ENCODE measurements at regions not wholly inside any gene's neighbourhood (a gene's known extent, or its start where the extent isn't known, plus 50 kb on each side); places are given as distances from the start of the nearest gene placed in this dataset.

GRCh38 chr4:59381591-59381990 is 1818.5 kb upstream of the ADGRL3 start:
- Histone ChIP-seq H3K4me3 (ENCODE audit: extremely low read depth in 1 of 4, insufficient read depth in 2 of 4, low read depth in 3 of 4, low read length in 4 of 4) (no peak overlapping the region), H2AK5ac (ENCODE audit: low read depth, low read length) (no peak overlapping the region), H4K5ac (ENCODE audit: insufficient read length, low read depth, low read length) (no peak overlapping the region), H3K4me2 (ENCODE audit: insufficient read depth in 1 of 2, low read depth in 2 of 2, low read length in 2 of 2) (no peak overlapping the region), H3K79me2 (ENCODE audit: control insufficient read depth in 1 of 2, insufficient read depth in 2 of 2, low read length in 2 of 2) (no peaks in the 10 kb centered on the region), H3K18ac (ENCODE audit: extremely low read depth, low read length) (no peak overlapping the region), H2BK15ac (ENCODE audit: low read length) (no peak overlapping the region), H4K8ac (ENCODE audit: extremely low read depth, insufficient read depth, low read length) (no peak overlapping the region), H3K9me3 (ENCODE audit: insufficient read depth in 2 of 2, low read depth in 1 of 2, low read length in 1 of 2) (peaks cover 0 to 11% of the 10 kb centered on the region in 2 experiments; a peak in 3 of 4 replicates), H3K27ac (ENCODE audit: low read depth, low read length) (no peak overlapping the region), H4K20me1 (replicated peaks in 1 of 2; ENCODE audit: control insufficient read depth in 1 of 2, insufficient read depth in 2 of 2, low read length in 2 of 2) (no peaks in the 10 kb centered on the region), H2BK12ac (ENCODE audit: low read depth, low read length) (no peak overlapping the region), H3K36me3 (ENCODE audit: control insufficient read depth in 2 of 4, insufficient read depth in 4 of 4, low read length in 3 of 4) (no peaks in the 10 kb centered on the region), H2AFZ (ENCODE audit: low read length) (no peak overlapping the region), H4K91ac (replicated peaks; ENCODE audit: insufficient read length, low read length) (no peak overlapping the region), H3K23me2 (ENCODE audit: low read depth, low read length) (no peaks in the 10 kb centered on the region), H3K4me1 (replicated peaks in 1 of 4; ENCODE audit: control insufficient read depth in 3 of 4, insufficient read depth in 4 of 4, low read length in 3 of 4) (no peaks in the 10 kb centered on the region), H2BK20ac (ENCODE audit: low read length) (no peak overlapping the region), H3K14ac (ENCODE audit: insufficient read length) (no peak overlapping the region), H3K9ac (replicated peaks in 1 of 4; ENCODE audit: extremely low read depth in 1 of 4, low read depth in 3 of 4, low read length in 3 of 4) (no peak overlapping the region), H3K23ac (ENCODE audit: insufficient read length) (no peak overlapping the region), H3K4ac (replicated peaks; ENCODE audit: insufficient read length, low read depth, low read length) (no peak overlapping the region), H3K56ac (replicated peaks; ENCODE audit: insufficient read length, low read depth, low read length) (no peak overlapping the region), H2BK5ac (ENCODE audit: low read depth, low read length) (no peak overlapping the region), H3K27me3 (replicated peaks in 1 of 4; ENCODE audit: control insufficient read depth in 3 of 4, extremely low read depth in 1 of 4, insufficient read depth in 3 of 4, low read length in 3 of 4) (no peaks in the 10 kb centered on the region), H3K79me1 (ENCODE audit: low read depth, low read length) (no peaks in the 10 kb centered on the region), H2BK120ac (replicated peaks; ENCODE audit: low read depth, low read length) (no peak overlapping the region)
- WGBS, 2 experiments (ENCODE audit: extremely low coverage in 1 of 2, insufficient coverage in 1 of 2, insufficient read length in 1 of 2, insufficient replicate concordance in 2 of 2, low coverage in 1 of 2, low lambda C conversion rate in 2 of 2, missing lambda C conversion rate in 1 of 2) = 92% methylated on average over 2 of the region's 2 CpGs; no CpG with 5 or more reads in 1 of the 2 experiments
- TF ChIP-seq EZH2 (IDR thresholded peaks at IDR 0.05; ENCODE audit: low read depth, low read length, severe bottlenecking) = no peak
- TF ChIP-seq POLR2AphosphoS5 (IDR thresholded peaks at IDR 0.05; ENCODE audit: low read depth, low read length) = no peak
- TF ChIP-seq HDAC6 (IDR thresholded peaks at IDR 0.05; ENCODE audit: low read depth, low read length) = no peak
- no peak for TF ChIP-seq SAP30 (IDR thresholded peaks at IDR 0.05; ENCODE audit: insufficient read depth, insufficient replicate concordance, low read length)
- no peak for TF ChIP-seq TCF12 (IDR thresholded peaks at IDR 0.05; ENCODE audit: low read depth, low read length)
- TF ChIP-seq ATF2 (IDR thresholded peaks at IDR 0.05; ENCODE audit: low read length) = no peak
- TF ChIP-seq CHD1 (IDR thresholded peaks at IDR 0.05; ENCODE audit: low read depth, low read length) = no peak
- no peak for TF ChIP-seq RNF2 (IDR thresholded peaks at IDR 0.05; ENCODE audit: borderline replicate concordance, low read depth, low read length, missing control alignments, poor library complexity, severe bottlenecking)
- TF ChIP-seq PHF8 (conservative IDR thresholded peaks at IDR 0.05; ENCODE audit: low read depth, low read length) = no peak
- TF ChIP-seq MAX (IDR thresholded peaks at IDR 0.05) = no peak
- TF ChIP-seq GTF2F1 (IDR thresholded peaks at IDR 0.05; ENCODE audit: borderline replicate concordance, low read depth, low read length) = no peak
- TF ChIP-seq JUND (IDR thresholded peaks at IDR 0.05; ENCODE audit: low read length) = no peak
- ChIA-PET CTCF (ENCODE audit: partially characterized antibody) (interaction anchor here (2.2 kb wide), 1 partner anchor 11 kb away, joined by 7 read pairs; no protein-coding TSS in a partner anchor), POLR2A (ENCODE audit: partially characterized antibody) (no interaction called here)
- FAIRE-seq (no peak), DNase-seq (ENCODE audit: low read depth in 1 of 2, low spot score in 2 of 2) (no peak)
